ENCODE measurements at regions not wholly inside any gene's neighbourhood (a gene's known extent, or its start where the extent isn't known, plus 50 kb on each side); places are given as distances from the start of the nearest gene placed in this dataset.

DNA sequence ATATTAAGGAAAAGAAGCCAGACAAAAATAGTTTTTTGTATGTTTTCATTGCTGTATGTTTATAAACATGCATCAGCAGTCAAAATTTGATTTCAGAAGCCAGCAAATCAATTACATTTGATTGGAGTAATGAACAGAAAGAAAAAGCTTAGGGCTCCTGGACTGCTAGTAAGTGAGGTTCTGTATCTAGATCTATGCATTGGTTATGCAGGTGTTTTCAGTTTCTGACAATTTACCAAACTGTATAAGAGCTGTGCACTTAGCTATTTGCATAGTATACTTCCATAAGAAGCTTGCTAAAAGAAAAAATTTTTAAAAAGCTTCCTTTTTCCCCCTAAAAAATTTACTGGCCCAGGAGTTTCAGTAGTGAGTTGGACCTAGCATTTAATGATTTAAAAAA is 881.6 kb downstream of the PCDH7 start:
- H3K36me3 ChIP-seq (ENCODE audit: insufficient read depth, low read length), result no peaks in the 10 kb centered on the region
- no peaks in the 10 kb centered on the region for H3K4me1 ChIP-seq (ENCODE audit: insufficient read depth, low read length)
- TF ChIP-seq, protein P1, sequence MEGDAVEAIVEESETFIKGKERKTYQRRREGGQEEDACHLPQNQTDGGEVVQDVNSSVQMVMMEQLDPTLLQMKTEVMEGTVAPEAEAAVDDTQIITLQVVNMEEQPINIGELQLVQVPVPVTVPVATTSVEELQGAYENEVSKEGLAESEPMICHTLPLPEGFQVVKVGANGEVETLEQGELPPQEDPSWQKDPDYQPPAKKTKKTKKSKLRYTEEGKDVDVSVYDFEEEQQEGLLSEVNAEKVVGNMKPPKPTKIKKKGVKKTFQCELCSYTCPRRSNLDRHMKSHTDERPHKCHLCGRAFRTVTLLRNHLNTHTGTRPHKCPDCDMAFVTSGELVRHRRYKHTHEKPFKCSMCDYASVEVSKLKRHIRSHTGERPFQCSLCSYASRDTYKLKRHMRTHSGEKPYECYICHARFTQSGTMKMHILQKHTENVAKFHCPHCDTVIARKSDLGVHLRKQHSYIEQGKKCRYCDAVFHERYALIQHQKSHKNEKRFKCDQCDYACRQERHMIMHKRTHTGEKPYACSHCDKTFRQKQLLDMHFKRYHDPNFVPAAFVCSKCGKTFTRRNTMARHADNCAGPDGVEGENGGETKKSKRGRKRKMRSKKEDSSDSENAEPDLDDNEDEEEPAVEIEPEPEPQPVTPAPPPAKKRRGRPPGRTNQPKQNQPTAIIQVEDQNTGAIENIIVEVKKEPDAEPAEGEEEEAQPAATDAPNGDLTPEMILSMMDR (IDR thresholded peaks at IDR 0.05), result no peak
- CTCF ChIA-PET, result no interaction called here
- H3K27me3 ChIP-seq (ENCODE audit: control insufficient read depth in 1 of 2, insufficient read depth in 2 of 2, low read length in 2 of 2), result no peaks in the 10 kb centered on the region
- no peaks in the 10 kb centered on the region for H3K4me1 Mint-ChIP-seq (ENCODE audit: low read depth)
- H3K9me3 ChIP-seq (ENCODE audit: control insufficient read depth in 1 of 2, insufficient read depth in 1 of 2, low read length in 2 of 2), result peaks cover 0 to 7% of the 10 kb centered on the region in 2 experiments
- H3K4me3 Mint-ChIP-seq, result no peak overlapping the region
- DNase-seq (no peak), ATAC-seq (ENCODE audit: poor library complexity) (no peak)
- no peak overlapping the region for H3K27ac Mint-ChIP-seq
- no peak overlapping the region for H3K27ac ChIP-seq (ENCODE audit: low read depth in 1 of 2, low read length in 2 of 2)
- intact Hi-C loops (cut with DNase I, micrococcal nuclease), result no loop called here
- POLR2A ChIA-PET, result no interaction called here
- H3K4me3 ChIP-seq (ENCODE audit: low read length), result no peak overlapping the region
- H3K27me3 Mint-ChIP-seq, result no peaks in the 10 kb centered on the region
- no peaks in the 10 kb centered on the region for H3K36me3 Mint-ChIP-seq (ENCODE audit: low read depth)
- H3K9me3 Mint-ChIP-seq, result peaks cover 8% of the 10 kb centered on the region

DNA sequence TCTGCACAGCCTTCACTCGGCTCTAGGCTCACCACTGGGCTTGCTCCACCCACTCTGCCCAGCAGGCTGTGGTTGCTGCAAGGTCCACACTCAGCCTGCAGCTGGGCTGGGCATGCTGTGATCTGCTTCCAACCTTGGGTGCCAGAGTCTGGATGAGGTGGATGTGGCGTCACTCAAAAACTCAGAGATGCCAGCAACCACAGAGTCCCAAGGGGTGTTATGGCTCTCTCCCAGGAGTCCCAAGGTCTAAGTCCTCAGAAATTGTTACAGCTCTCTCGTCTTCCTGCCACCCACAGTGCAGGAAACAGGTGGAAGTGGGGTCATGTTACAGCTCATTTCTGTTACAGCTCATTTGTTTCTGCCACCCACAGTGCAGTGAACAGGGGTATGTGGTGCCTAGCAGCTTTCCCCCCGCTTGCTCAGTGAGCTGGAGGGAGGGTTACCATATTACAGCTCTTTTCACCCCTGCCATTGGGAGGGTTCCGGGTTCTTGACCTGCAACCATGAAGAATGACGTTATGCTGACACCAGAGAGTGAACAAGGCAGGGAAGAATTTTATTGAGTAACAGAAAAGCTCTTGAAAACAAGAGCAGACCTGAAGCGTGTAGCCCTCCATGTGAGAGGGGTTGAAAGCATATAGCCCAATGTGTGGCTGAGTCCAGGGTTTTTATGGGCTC is 893.9 kb downstream of the PCDH7 start:
- Histone ChIP-seq H3K27me3 (ENCODE audit: control insufficient read depth in 1 of 2, insufficient read depth in 2 of 2, low read length in 2 of 2) (no peaks in the 10 kb centered on the region), H3K36me3 (ENCODE audit: insufficient read depth, low read length) (no peaks in the 10 kb centered on the region), H3K27ac (ENCODE audit: low read depth in 1 of 2, low read length in 2 of 2) (no peak overlapping the region), H3K4me3 (ENCODE audit: low read length) (no peak overlapping the region), H3K9me3 (ENCODE audit: control insufficient read depth in 1 of 2, insufficient read depth in 1 of 2, low read length in 2 of 2) (peaks cover 0 to 7% of the 10 kb centered on the region in 2 experiments), H3K4me1 (ENCODE audit: insufficient read depth, low read length) (no peaks in the 10 kb centered on the region)
- no peak overlapping the region for H3K4me3 Mint-ChIP-seq
- H3K27me3 Mint-ChIP-seq, result no peaks in the 10 kb centered on the region
- H3K36me3 Mint-ChIP-seq (ENCODE audit: low read depth), result no peaks in the 10 kb centered on the region
- no peak overlapping the region for H3K27ac Mint-ChIP-seq
- no peaks in the 10 kb centered on the region for H3K4me1 Mint-ChIP-seq (ENCODE audit: low read depth)
- POLR2A ChIA-PET, result interaction anchor here (0.6 kb wide), 1 partner anchor 150 kb away, joined by 3 read pairs; no protein-coding TSS in a partner anchor
- TF ChIP-seq, protein P1 (IDR thresholded peaks at IDR 0.05), result no peak
- DNase-seq, result no peak
- intact Hi-C loops (cut with DNase I, micrococcal nuclease), result no loop called here
- ATAC-seq (ENCODE audit: poor library complexity), result no peak
- CTCF ChIA-PET, result no interaction called here
- H3K9me3 Mint-ChIP-seq, result peaks cover 11% of the 10 kb centered on the region

DNA sequence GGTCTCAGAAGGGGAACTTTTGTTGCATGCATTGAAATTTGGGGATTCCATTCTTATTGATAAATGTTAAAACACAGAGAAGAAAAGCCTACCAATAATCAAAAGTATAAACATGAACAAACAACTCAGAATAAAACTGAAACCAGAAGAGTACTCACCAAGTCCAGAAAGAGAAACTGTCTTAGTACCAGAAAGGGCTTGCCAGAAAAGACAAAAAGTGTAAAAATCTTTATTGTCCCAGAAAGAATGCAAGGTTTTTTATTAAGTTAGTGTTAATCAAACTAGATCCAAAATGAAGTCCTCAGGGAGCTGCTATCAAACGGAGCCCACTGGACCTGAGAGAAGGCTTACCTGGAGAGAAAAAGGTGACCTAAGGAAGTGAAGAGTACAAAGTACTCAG is 897.5 kb downstream of the PCDH7 start:
- H3K4me3 ChIP-seq (ENCODE audit: low read length), result no peak overlapping the region
- POLR2A ChIA-PET, result no interaction called here
- CTCF ChIA-PET, result no interaction called here

More for the DNA sequence above, 897.5 kb downstream of the PCDH7 start:
- TF ChIP-seq, protein P1 (IDR thresholded peaks at IDR 0.05), result no peak
- Mint-ChIP-seq H3K27me3 (no peaks in the 10 kb centered on the region), H3K9me3 (peaks cover 6% of the 10 kb centered on the region), H3K36me3 (ENCODE audit: low read depth) (no peaks in the 10 kb centered on the region), H3K4me1 (ENCODE audit: low read depth) (no peaks in the 10 kb centered on the region), H3K4me3 (no peak overlapping the region), H3K27ac (no peak overlapping the region)
- intact Hi-C loops (cut with DNase I, micrococcal nuclease), result no loop called here
- ATAC-seq (ENCODE audit: poor library complexity), result no peak
- Histone ChIP-seq H3K36me3 (ENCODE audit: insufficient read depth, low read length) (no peaks in the 10 kb centered on the region), H3K27ac (ENCODE audit: low read depth in 1 of 2, low read length in 2 of 2) (no peak overlapping the region), H3K27me3 (ENCODE audit: control insufficient read depth in 1 of 2, insufficient read depth in 2 of 2, low read length in 2 of 2) (no peaks in the 10 kb centered on the region), H3K9me3 (ENCODE audit: control insufficient read depth in 1 of 2, insufficient read depth in 1 of 2, low read length in 2 of 2) (peaks cover 0 to 7% of the 10 kb centered on the region in 2 experiments), H3K4me1 (ENCODE audit: insufficient read depth, low read length) (no peaks in the 10 kb centered on the region)
- no peak for DNase-seq
